HepG2 (cell line): ENCODE measurements at regions not wholly inside any gene's neighbourhood (a gene's known extent, or its start where the extent isn't known, plus 50 kb on each side); places are given as distances from the start of the nearest gene placed in this dataset.

Source experiments
- ATAC-seq: fragments of 200-7000 bp; cut with Tn5 transposase; 3 replicates; pipeline ENCODE4 v1.9.1; 2020; ENCODE audit warnings: mild to moderate bottlenecking, moderate library complexity
- BruUV-seq: library from RNA; stranded (reverse); fragments of 400-500 nt; replicated peaks from 2 replicates; lab custom pipeline; 2021; lab: Mats Ljungman, UMichigan
- CTCF ChIA-PET: fragments of 300-600 bp; formaldehyde crosslinking; extraction: SDS; loops from one replicate; lab custom pipeline; 2021; ENCODE audit warnings: low total read pairs, inconsistent platforms, low intra/inter-chr PET ratio; lab: Yijun Ruan, JAX
- POLR2A ChIA-PET: fragments of 350-600 bp; sonication (Branson Sonifier 250); formaldehyde crosslinking; loops from one replicate; lab custom pipeline; 2020; ENCODE audit warnings: antibody characterized with exemption, inconsistent platforms; lab: Yijun Ruan, JAX
- DNase-seq: peaks from one replicate; pipeline ENCODE4 v3.0.0-alpha.2; 2015; ENCODE audit warnings: low spot score
- FAIRE-seq: peaks from 3 replicates; lab custom pipeline; 2011; peaks lifted over from hg19 to GRCh38; lab: Jason Lieb, UNC
- H2AFZ ChIP-seq: one replicate; pipeline ENCODE4 v1.6.1; 2011; ENCODE audit warnings: low read length, inconsistent platforms
- H3K27ac ChIP-seq: fragments of 300-600 bp; 3 replicates; pipeline ENCODE4 v1.8.0; 2011; ENCODE audit warnings: mixed run types, mild to moderate bottlenecking, mixed read lengths, low read length, inconsistent platforms; ENCODE audit not compliant: insufficient read depth; ENCODE audit errors: extremely low read length
- H3K27me3 ChIP-seq, 2 experiments: fragments of 200-600 bp in 1 of 2; 2 replicates in 1 of 2; 3 replicates in 1 of 2; pipeline versions ENCODE4 v1.6.0 to v1.8.0; 2011; ENCODE audit warnings: low read length in 2 of 2, mild to moderate bottlenecking in 2 of 2, moderate library complexity in 2 of 2, inconsistent platforms in 1 of 2; ENCODE audit not compliant: insufficient read depth in 2 of 2, control insufficient read depth in 1 of 2
- H3K36me3 ChIP-seq, 2 experiments: fragments of 200-600 bp in 1 of 2; replicated peaks in 1 of 2; 2 replicates in 1 of 2; 3 replicates in 1 of 2; pipeline versions ENCODE4 v1.5.1 to v1.8.0; 2011; ENCODE audit warnings: low read length in 2 of 2, inconsistent platforms in 1 of 2; ENCODE audit not compliant: insufficient read depth in 2 of 2, control insufficient read depth in 1 of 2
- H3K4me1 ChIP-seq: 2 replicates; pipeline ENCODE4 v1.5.1; 2012; ENCODE audit warnings: low read length, inconsistent platforms; ENCODE audit not compliant: insufficient read depth
- H3K4me2 ChIP-seq: 2 replicates; pipeline ENCODE4 v1.6.0; 2011; ENCODE audit warnings: low read depth, low read length, inconsistent platforms
- H3K4me3 ChIP-seq, 3 experiments: fragments of 200-600 bp in 1 of 3; sonication (generic), shearing (Covaris generic) in 1 of 3; replicated peaks in 1 of 3; 2 replicates each; pipeline ENCODE4 v1.5.1; 2011 to 2016; ENCODE audit warnings: low read length in 3 of 3, inconsistent platforms in 2 of 3, low read depth in 2 of 3, mild to moderate bottlenecking in 2 of 3, control low read depth in 1 of 3, mixed read lengths in 1 of 3; ENCODE audit not compliant: insufficient read depth in 1 of 3
- H3K79me2 ChIP-seq: one replicate; pipeline ENCODE4 v1.6.1; 2011; ENCODE audit warnings: low read length, inconsistent platforms; ENCODE audit not compliant: insufficient read depth
- H3K9ac ChIP-seq: 2 replicates; pipeline ENCODE4 v1.6.0; 2011; ENCODE audit warnings: mild to moderate bottlenecking, low read depth, low read length, inconsistent platforms; ENCODE audit not compliant: insufficient read depth
- H3K9me3 ChIP-seq: 2 replicates; pipeline ENCODE4 v1.5.1; 2012; ENCODE audit warnings: mild to moderate bottlenecking, low read length
- H4K20me1 ChIP-seq: 2 replicates; pipeline ENCODE4 v1.6.0; 2011; ENCODE audit warnings: inconsistent platforms, mild to moderate bottlenecking, low read length, moderate library complexity; ENCODE audit not compliant: insufficient read depth
- IRF9 ChIP-seq: sonication (generic); formaldehyde crosslinking; IDR thresholded peaks from 2 replicates; pipeline ENCODE4 v1.8.0; 2022; ENCODE audit warnings: missing genetic modification reagents, mild to moderate bottlenecking, borderline replicate concordance
- KDM2A ChIP-seq: sonication (generic); formaldehyde crosslinking; IDR thresholded peaks from 2 replicates; pipeline ENCODE4 v1.4.0; 2020; ENCODE audit warnings: low read depth, missing genetic modification reagents, borderline replicate concordance
- MTA3 ChIP-seq: sonication (generic); formaldehyde crosslinking; IDR thresholded peaks from 2 replicates; pipeline ENCODE4 v1.4.0; 2020; ENCODE audit warnings: missing genetic modification reagents
- PCBP2 ChIP-seq: fragments of 200-400 bp; formaldehyde crosslinking; optimal IDR thresholded peaks from 2 replicates; pipeline ENCODE3; 2018; ENCODE audit warnings: low read length, low read depth; ENCODE audit not compliant: poor library complexity, severe bottlenecking
- RFX3 ChIP-seq: IDR thresholded peaks from 2 replicates; pipeline ENCODE4 v1.6.1; 2016; ENCODE audit warnings: missing biosample characterization, missing genetic modification reagents
- ZFAT ChIP-seq: sonication (generic); formaldehyde crosslinking; conservative IDR thresholded peaks from 2 replicates; pipeline ENCODE4 v1.8.1; 2023; ENCODE audit warnings: missing genetic modification reagents, inconsistent platforms
- ZFP1 ChIP-seq: IDR thresholded peaks from 2 replicates; pipeline ENCODE4 v1.6.1; 2016
- ZNF280B ChIP-seq: sonication (generic); formaldehyde crosslinking; IDR thresholded peaks from 2 replicates; pipeline ENCODE4 v1.5.0; 2020; ENCODE audit warnings: missing genetic modification reagents, mild to moderate bottlenecking, borderline replicate concordance
- WGBS: methylation state at CpG from one replicate; pipeline ENCODE4 v1.1.6; 2017; ENCODE audit warnings: low lambda C conversion rate; 5-methylcytosine and 5-hydroxymethylcytosine counted together
- in situ Hi-C: cut with HindIII; loops from 2 replicates; pipeline ENCODE4 v1.10.0; 2017; ENCODE audit warnings: low pct_unique_long_range_greater_than_20kb; ENCODE audit not compliant: extremely low pct_ligation_motif_present
- intact Hi-C: fragments of 100-400 bp; cut with micrococcal nuclease; formaldehyde crosslinking; loops from one replicate; pipeline ENCODE4 v1.10.0; 2022; ENCODE audit not compliant: unreplicated experiment

- Histone ChIP-seq H3K9ac (no peak overlapping the region), H3K27me3 (peaks cover 0 to 14% of the 10 kb centered on the region in 2 experiments; a peak in 2 of 5 replicates), H3K4me3 (no peak overlapping the region), H2AFZ (no peak overlapping the region), H3K4me2 (no peak overlapping the region), H3K27ac (no peak overlapping the region), H3K9me3 (no peaks in the 10 kb centered on the region), H3K4me1 (no peaks in the 10 kb centered on the region), H3K79me2 (no peaks in the 10 kb centered on the region), H4K20me1 (no peaks in the 10 kb centered on the region), H3K36me3 (no peaks in the 10 kb centered on the region)
- ATAC-seq (no peak), DNase-seq (no peak), FAIRE-seq (no peak)
- intact Hi-C loops = no loop called here
- BruUV-seq = no TSS peak
- ChIA-PET POLR2A (no interaction called here), CTCF (no interaction called here)
- 4% methylated on average over 3 of the region's 3 CpGs for WGBS
- TF ChIP-seq IRF9 (no peak), ZFAT (no peak), ZFP1 (CRISPR knock-in tag) (no peak), ZNF280B (CRISPR knock-in tag) (no peak), MTA3 (CRISPR knock-in tag) (no peak), RFX3 (no peak), KDM2A (no peak), PCBP2 (no peak)
- in situ Hi-C loops = no loop called here
Observed at GRCh38 chr1:63200676-63201075, 121.7 kb upstream of the FOXD3 start.
